Right lobe of liver (tissue), 6 donors: ENCODE measurements at regions not wholly inside any gene's neighbourhood (a gene's known extent, or its start where the extent isn't known, plus 50 kb on each side); places are given as distances from the start of the nearest gene placed in this dataset.

Experiments
- ATAC-seq, 4 donors: fragments of 200-7000 bp; cut with Tn5 transposase; one replicate each; pipeline ENCODE4 v1.9.1; 2020; ENCODE audit warnings: mild to moderate bottlenecking in 4 of 4, moderate library complexity in 4 of 4
- DNase-seq, 3 donors: peaks; one replicate each; pipeline ENCODE4 v3.0.0-alpha.2; 2020
- H3K27ac ChIP-seq, 3 donors: fragments of 200-600 bp; one replicate each; pipeline ENCODE4 v1.8.0; 2022
- H3K27me3 ChIP-seq, 2 donors: fragments of 200-600 bp; one replicate each; pipeline ENCODE4 v1.8.0; 2022
- H3K36me3 ChIP-seq, 4 donors: fragments of 200-600 bp; sonication (generic) in 1 of 4; one replicate each; pipeline versions ENCODE4 v1.5.1 to v1.8.0; 2017 to 2022; ENCODE audit warnings: control low read depth in 1 of 4
- H3K4me1 ChIP-seq, 4 donors: fragments of 200-600 bp; sonication (generic) in 1 of 4; one replicate each; pipeline versions ENCODE4 v1.5.1 to v1.8.0; 2017 to 2022; ENCODE audit warnings: control low read depth in 1 of 4
- H3K4me3 ChIP-seq, 3 donors: fragments of 200-600 bp; one replicate each; pipeline ENCODE4 v1.8.0; 2022
- H3K9me3 ChIP-seq, 4 donors: fragments of 200-600 bp; sonication (generic) in 1 of 4; one replicate each; pipeline versions ENCODE4 v1.5.1 to v1.8.0; 2017 to 2022; ENCODE audit warnings: control low read depth in 1 of 4
- POLR2A ChIP-seq: fragments of 450-650 bp; IDR thresholded peaks from one replicate; pipeline ENCODE4 v1.6.1; 2017; ENCODE audit warnings: antibody characterized with exemption, mild to moderate bottlenecking
- WGBS: methylation state at CpG from one replicate; pipeline ENCODE4 v1.1.6; 2018; ENCODE audit warnings: low coverage, low lambda C conversion rate; ENCODE audit not compliant: insufficient coverage; ENCODE audit errors: missing lambda C conversion rate; 5-methylcytosine and 5-hydroxymethylcytosine counted together
- intact Hi-C, 2 donors: fragments of 100-400 bp; cut with DNase I; formaldehyde crosslinking; loops; one replicate each; pipeline versions ENCODE4 v1.11.2 to v1.14.1; 2022
- TF ChIP-seq, protein P1 (sequence below), 4 donors: fragments of 200-600 bp in 3 of 4; fragments of 450-650 bp in 1 of 4; IDR thresholded peaks; one replicate each; pipeline versions ENCODE4 v1.5.1 to v1.8.0; 2016 to 2022; ENCODE audit warnings: antibody characterized with exemption in 4 of 4, mild to moderate bottlenecking in 2 of 4
- donor health status: DM: no; HTN: yes; CAD: no.
- donor health status: DM: no; HTN: no; CAD: no.
- donor health status: DM: no; HTN: no; CAD: no.
- donor health status: DM: no; HTN: yes; CAD: no.
- donor health status: DM: no; HTN: yes; CAD: no.

DNA sequence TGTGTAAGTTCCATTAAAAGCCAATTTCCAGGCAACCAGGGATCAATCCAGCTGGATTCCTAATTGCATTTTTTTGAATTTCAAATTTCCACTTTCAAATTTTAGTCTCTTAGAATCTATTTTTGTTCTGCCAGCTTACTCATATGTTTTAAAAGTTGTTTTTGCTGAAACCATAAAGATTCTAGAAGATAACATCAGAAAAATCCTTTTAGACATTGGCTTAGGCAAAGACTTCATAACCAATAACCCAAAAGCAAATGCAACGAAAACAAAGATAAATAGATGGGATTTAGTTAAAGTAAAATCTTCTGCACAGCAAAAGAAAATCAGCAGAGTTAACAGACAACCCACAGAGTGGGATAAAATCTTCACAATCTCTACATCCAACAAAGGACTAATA is 253.3 kb downstream of the AEBP2 start:
- 73% methylated on average over 1 of the region's 1 CpG for WGBS
- TF ChIP-seq, protein P1, sequence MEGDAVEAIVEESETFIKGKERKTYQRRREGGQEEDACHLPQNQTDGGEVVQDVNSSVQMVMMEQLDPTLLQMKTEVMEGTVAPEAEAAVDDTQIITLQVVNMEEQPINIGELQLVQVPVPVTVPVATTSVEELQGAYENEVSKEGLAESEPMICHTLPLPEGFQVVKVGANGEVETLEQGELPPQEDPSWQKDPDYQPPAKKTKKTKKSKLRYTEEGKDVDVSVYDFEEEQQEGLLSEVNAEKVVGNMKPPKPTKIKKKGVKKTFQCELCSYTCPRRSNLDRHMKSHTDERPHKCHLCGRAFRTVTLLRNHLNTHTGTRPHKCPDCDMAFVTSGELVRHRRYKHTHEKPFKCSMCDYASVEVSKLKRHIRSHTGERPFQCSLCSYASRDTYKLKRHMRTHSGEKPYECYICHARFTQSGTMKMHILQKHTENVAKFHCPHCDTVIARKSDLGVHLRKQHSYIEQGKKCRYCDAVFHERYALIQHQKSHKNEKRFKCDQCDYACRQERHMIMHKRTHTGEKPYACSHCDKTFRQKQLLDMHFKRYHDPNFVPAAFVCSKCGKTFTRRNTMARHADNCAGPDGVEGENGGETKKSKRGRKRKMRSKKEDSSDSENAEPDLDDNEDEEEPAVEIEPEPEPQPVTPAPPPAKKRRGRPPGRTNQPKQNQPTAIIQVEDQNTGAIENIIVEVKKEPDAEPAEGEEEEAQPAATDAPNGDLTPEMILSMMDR (IDR thresholded peaks at IDR 0.05), result no peak
- no peak for TF ChIP-seq POLR2A

DNA sequence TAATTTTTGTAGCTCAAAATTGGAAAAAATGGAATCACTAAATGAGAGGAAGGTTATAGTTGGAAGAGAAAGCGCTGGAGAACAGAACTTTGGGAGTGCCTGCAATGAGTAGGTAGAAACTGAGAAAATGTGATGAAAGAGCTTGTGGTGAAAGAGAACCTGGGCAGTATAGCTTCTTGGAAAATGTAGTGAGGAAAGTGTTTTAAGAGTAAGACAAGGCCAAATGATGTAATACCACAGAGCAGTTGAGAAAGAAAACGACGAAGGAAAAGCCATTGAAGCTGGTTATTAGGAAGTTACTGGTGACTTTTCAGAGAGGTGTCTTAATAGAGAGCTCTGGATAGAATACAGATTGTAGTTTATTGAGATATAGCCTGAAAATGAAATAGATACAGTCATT is 255.3 kb downstream of the AEBP2 start:
- no peak for TF ChIP-seq POLR2A
- TF ChIP-seq, protein P1 (IDR thresholded peaks at IDR 0.05), result no peak
- ATAC-seq (no peak), DNase-seq (no peak)
- no peaks in the 10 kb centered on the region for H3K36me3 ChIP-seq
- no peak overlapping the region for H3K4me3 ChIP-seq
- WGBS, result 48% methylated on average over 3 of the region's 3 CpGs
- H3K27ac ChIP-seq, result no peak overlapping the region
- no peaks in the 10 kb centered on the region for H3K27me3 ChIP-seq
- H3K4me1 ChIP-seq, result no peaks in the 10 kb centered on the region
- intact Hi-C loops, result no loop called here
- no peaks in the 10 kb centered on the region for H3K9me3 ChIP-seq

More for the DNA sequence above, 253.3 kb downstream of the AEBP2 start:
- no peaks in the 10 kb centered on the region for H3K9me3 ChIP-seq
- no peaks in the 10 kb centered on the region for H3K36me3 ChIP-seq
- H3K4me1 ChIP-seq, result no peaks in the 10 kb centered on the region
- no peak overlapping the region for H3K4me3 ChIP-seq
- DNase-seq (no peak), ATAC-seq (no peak)
- H3K27me3 ChIP-seq, result no peaks in the 10 kb centered on the region
- intact Hi-C loops, result no loop called here
- no peak overlapping the region for H3K27ac ChIP-seq

DNA sequence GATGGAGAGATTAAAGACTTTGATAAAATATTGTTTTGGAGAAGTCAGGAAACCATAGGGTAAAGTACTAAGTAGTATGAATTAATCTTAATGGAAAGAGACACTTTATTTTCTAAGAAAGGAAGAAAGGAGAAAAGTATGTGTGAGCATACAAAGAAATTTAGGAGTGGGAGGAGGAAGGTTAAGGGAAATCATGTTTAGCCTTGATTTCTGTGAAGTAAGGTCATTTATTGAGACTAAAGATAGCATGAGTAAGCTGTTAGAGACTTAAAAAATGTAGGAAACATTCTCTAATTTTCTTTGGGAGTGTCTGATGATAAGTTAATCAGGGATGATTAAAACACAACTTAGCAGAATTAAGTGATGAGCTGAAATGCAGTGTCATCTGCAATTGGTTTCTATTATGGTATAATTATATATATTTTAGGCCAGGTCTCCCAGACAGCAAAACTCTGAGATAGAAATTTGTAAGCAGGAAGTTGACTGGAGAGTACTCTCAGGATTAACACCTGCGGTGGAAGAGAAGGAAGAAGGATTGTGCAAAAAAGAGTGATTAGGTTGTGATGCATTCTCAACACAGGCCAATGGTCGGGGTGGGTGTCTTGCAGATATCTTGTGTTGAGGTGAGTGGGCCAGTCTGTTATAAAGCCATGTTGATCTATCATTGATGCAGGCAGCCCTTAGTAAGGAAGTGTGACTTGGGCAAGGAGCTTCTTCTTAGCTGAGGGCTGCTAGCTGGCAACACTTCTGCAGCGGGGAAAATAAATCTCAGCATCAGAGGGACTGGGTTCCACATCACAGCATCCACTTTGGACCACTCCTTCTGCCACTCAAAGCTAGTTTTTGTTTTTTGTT is 256.2 kb downstream of the AEBP2 start:
- Histone ChIP-seq H3K4me3 (no peak overlapping the region), H3K9me3 (no peaks in the 10 kb centered on the region), H3K27ac (no peak overlapping the region), H3K36me3 (no peaks in the 10 kb centered on the region), H3K27me3 (no peaks in the 10 kb centered on the region), H3K4me1 (no peaks in the 10 kb centered on the region)
- no peak for ATAC-seq
- WGBS, result 50% methylated on average over 1 of the region's 3 CpGs
- intact Hi-C loops, result no loop called here
- no peak for DNase-seq
- TF ChIP-seq POLR2A, result no peak
- TF ChIP-seq, protein P1 (IDR thresholded peaks at IDR 0.05), result no peak

DNA sequence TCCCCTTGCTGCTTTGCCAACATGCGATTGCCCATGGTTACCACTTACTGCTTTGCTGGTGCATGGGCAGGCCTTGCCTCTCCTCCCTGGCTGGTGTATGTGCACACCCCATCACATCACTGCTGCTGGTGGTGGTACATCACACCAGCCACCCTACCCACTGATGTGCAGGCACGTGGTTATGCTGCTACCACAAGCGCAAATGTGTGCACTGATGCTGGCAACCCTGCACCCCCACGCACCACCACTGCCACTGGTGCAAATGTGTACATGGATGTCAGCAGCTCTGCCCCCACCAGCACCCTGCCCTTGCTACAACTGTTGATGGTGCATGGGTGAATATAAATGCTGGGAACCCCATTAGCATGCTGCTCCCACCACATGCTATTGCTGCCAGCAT is 261.7 kb downstream of the AEBP2 start:
- Histone ChIP-seq H3K4me3 (no peak overlapping the region), H3K9me3 (no peaks in the 10 kb centered on the region), H3K27ac (no peak overlapping the region), H3K36me3 (no peaks in the 10 kb centered on the region), H3K4me1 (no peaks in the 10 kb centered on the region), H3K27me3 (no peaks in the 10 kb centered on the region)
- no peak for DNase-seq
- no peak for TF ChIP-seq POLR2A
- TF ChIP-seq, protein P1 (IDR thresholded peaks at IDR 0.05), result no peak
- WGBS, result 33% methylated on average over 1 of the region's 4 CpGs
- ATAC-seq, result peak in 1 of 4 donors; percentile 23
- intact Hi-C loops, result no loop called here
